Heart left ventricle (tissue), 16 donors: ENCODE measurements at regions not wholly inside any gene's neighbourhood (a gene's known extent, or its start where the extent isn't known, plus 50 kb on each side); places are given as distances from the start of the nearest gene placed in this dataset.

ENCODE experiments used
- ATAC-seq, 4 donors: fragments of 200-7000 bp; cut with Tn5 transposase; one replicate each; pipeline ENCODE4 v1.9.1; 2020 to 2022; ENCODE audit warnings: moderate library complexity in 4 of 4, mild to moderate bottlenecking in 3 of 4, moderate number of reproducible peaks in 1 of 4
- DNase-seq, 5 donors: peaks; one replicate each; pipeline ENCODE4 v3.0.0-alpha.2; 2020
- H3K27ac ChIP-seq, 12 donors: fragments of 200-600 bp; sonication (generic) in 4 of 12; one replicate each; pipeline versions ENCODE4 v1.5.0 to v1.8.0; 2016 to 2022; ENCODE audit warnings: mild to moderate bottlenecking in 2 of 12
- H3K27me3 ChIP-seq, 9 donors: fragments of 200-600 bp; sonication (generic) in 2 of 9; one replicate each; pipeline versions ENCODE4 v1.5.1 to v1.8.0; 2016 to 2022; ENCODE audit warnings: mild to moderate bottlenecking in 3 of 9
- H3K36me3 ChIP-seq, 9 donors: fragments of 200-600 bp; sonication (generic) in 2 of 9; one replicate each; pipeline versions ENCODE4 v1.5.0 to v1.8.0; 2018 to 2022; ENCODE audit warnings: mild to moderate bottlenecking in 2 of 9
- H3K4me1 ChIP-seq, 12 donors: fragments of 200-600 bp; sonication (generic) in 4 of 12; one replicate each; pipeline versions ENCODE4 v1.5.0 to v1.8.0; 2016 to 2022; ENCODE audit warnings: mild to moderate bottlenecking in 3 of 12
- H3K4me3 ChIP-seq, 12 donors: fragments of 200-600 bp; sonication (generic) in 4 of 12; one replicate each; pipeline versions ENCODE4 v1.5.0 to v1.8.0; 2017 to 2022; ENCODE audit warnings: mild to moderate bottlenecking in 9 of 12, moderate library complexity in 4 of 12
- H3K9me3 ChIP-seq, 12 donors: fragments of 200-600 bp; sonication (generic) in 4 of 12; one replicate each; pipeline versions ENCODE4 v1.5.0 to v1.8.0; 2016 to 2022; ENCODE audit warnings: mild to moderate bottlenecking in 1 of 12
- POLR2A ChIP-seq, 2 donors: fragments of 450-650 bp; IDR thresholded peaks; one replicate each; pipeline ENCODE4 v1.6.1; 2017; ENCODE audit warnings: antibody characterized with exemption in 2 of 2, mild to moderate bottlenecking in 2 of 2, moderate library complexity in 2 of 2
- WGBS, 4 donors: extraction: QIAGEN DNeasy Blood & Tissue Kit in 2 of 4; methylation state at CpG; one replicate each; pipeline versions ENCODE4 v1.1.5 to v1.1.7; 2013 to 2018; 5-methylcytosine and 5-hydroxymethylcytosine counted together
- intact Hi-C, 10 donors: fragments of 100-400 bp; cut with DNase I; formaldehyde crosslinking; loops; one replicate each; pipeline versions ENCODE4 v1.11.1 to v1.14.2; 2022
- TF ChIP-seq, protein P1 (sequence below), 12 donors: fragments of 200-600 bp; sonication (generic) in 4 of 12; IDR thresholded peaks; one replicate each; pipeline versions ENCODE4 v1.5.0 to v1.8.0; 2018 to 2022; ENCODE audit warnings: antibody characterized with exemption in 12 of 12, mild to moderate bottlenecking in 5 of 12
- donor health status: ischemic (EF 13 %, LVEDD 7.1; RV severe dilation, severe dysfunction).
- donor health status: healthy with polysubstance abuse.
- donor health status: DM: no; HTN: yes; CAD: no.
- donor health status: DM: no; HTN: no; CAD: no.
- donor health status: ischemic (EF 25% LVEDD 6.9; RV normal size, moderate dysfunction).
- donor health status: ischemic (EF 25% LVEDD 5.7; RV mildly dilated, moderate dysfunction).
- donor health status: healthy.
- donor health status: DM: yes; HTN: yes; CAD: no.
- donor health status: ischemic (EF 35%, LVEDD 5.7; RV mildly dilated, moderate dysfunction).
- donor health status: nonischemic (EF 11% LVEDD 7.7; RV severe dilation, severe dysfunction).
- donor health status: DM: yes; HTN: yes; CAD: no.
- donor health status: PGD.
- donor health status: ischemic (EF 29% LVEDD 5.4; RV normal size, mild dysfunction).
- donor health status: nonischemic (EF 23%, LVEDD 6.1; RV moderate dilation, normal function).

DNA sequence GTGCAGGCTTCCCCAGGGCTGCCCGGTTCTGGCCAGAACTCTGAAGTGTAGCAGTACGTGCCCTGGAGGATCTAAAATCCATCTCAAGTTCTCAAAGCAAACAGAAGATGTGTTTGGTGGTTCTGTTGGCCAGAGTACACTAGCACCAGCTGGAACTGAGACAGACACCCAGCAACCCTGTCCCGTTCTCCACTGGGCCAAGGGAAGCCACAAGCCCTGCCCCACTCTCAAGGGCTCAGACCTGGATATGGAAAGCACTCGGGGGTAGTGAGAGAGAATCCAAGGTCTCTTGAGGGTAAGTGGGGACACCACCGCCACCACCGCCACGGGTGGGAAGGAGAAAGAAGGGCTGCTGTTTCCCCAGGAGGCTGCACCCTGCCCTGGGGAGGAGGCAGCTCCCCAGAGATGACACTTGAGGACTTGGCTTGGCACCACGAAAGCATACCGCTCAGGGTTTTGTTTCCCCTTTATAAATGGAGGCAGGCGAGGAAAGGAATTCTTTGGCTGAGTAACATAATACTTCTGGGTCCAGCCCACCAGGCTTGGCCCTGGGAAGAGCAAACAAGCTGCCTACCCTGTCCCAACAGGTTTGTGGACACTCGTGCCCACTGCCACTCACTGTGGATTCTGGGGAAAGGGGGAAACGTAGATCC lies 56.1 kb upstream of the POU2AF1 start:
- Histone ChIP-seq H3K4me3 (no peak overlapping the region), H3K36me3 (no peaks in the 10 kb centered on the region), H3K4me1 (peaks cover 0 to 6% (median 0%) of the 10 kb centered on the region in 12 donors), H3K27me3 (peaks cover 0 to 11% (median 0%) of the 10 kb centered on the region in 9 donors), H3K9me3 (no peaks in the 10 kb centered on the region), H3K27ac (peak overlapping the region in 1 of 12 donors; percentile 41)
- ATAC-seq (no peak), DNase-seq (peak in 1 of 5 donors; percentile 46)
- intact Hi-C loops, result loop anchor here in 1 of 10 donors (5.0 kb wide), 1 partner anchor 988 kb away; no protein-coding TSS in a partner anchor
- no peak for TF ChIP-seq POLR2A (IDR thresholded peaks at IDR 0.05)
- TF ChIP-seq, protein P1, sequence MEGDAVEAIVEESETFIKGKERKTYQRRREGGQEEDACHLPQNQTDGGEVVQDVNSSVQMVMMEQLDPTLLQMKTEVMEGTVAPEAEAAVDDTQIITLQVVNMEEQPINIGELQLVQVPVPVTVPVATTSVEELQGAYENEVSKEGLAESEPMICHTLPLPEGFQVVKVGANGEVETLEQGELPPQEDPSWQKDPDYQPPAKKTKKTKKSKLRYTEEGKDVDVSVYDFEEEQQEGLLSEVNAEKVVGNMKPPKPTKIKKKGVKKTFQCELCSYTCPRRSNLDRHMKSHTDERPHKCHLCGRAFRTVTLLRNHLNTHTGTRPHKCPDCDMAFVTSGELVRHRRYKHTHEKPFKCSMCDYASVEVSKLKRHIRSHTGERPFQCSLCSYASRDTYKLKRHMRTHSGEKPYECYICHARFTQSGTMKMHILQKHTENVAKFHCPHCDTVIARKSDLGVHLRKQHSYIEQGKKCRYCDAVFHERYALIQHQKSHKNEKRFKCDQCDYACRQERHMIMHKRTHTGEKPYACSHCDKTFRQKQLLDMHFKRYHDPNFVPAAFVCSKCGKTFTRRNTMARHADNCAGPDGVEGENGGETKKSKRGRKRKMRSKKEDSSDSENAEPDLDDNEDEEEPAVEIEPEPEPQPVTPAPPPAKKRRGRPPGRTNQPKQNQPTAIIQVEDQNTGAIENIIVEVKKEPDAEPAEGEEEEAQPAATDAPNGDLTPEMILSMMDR (IDR thresholded peaks at IDR 0.05), result no peak
- WGBS, 4 donors, result 87 to 92% (median 91%) methylated on average over 7 to 12 of the region's 12 CpGs

DNA sequence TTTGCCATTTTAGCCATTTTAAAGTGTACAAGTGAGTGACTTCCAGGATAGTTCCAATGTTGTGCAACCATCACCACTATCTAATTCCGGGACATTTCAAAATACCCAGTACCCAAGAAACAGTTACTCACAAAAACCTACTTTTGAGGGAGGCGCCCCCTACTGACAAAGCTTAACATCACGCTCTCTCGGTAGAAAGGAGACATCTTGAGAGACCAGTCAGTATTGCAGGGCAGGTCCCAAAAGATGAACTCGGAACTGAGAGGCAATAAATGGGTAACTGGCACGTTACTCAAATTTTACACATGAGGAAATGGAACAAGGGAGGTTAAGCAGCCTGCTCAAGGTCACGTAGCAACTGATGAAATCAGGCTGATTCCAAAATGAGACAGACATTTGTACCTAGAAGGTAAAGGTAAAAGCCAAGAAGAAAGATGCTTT lies 50.0 kb upstream of the POU2AF1 start:
- peak in 2 of 4 donors; percentile 38 to 61 for ATAC-seq

More for the DNA sequence above, 50.0 kb upstream of the POU2AF1 start:
- Histone ChIP-seq H3K27me3 (peaks cover 0 to 11% (median 0%) of the 10 kb centered on the region in 9 donors), H3K4me1 (no peaks in the 10 kb centered on the region), H3K4me3 (no peak overlapping the region), H3K36me3 (no peaks in the 10 kb centered on the region), H3K9me3 (no peaks in the 10 kb centered on the region), H3K27ac (no peak overlapping the region)
- intact Hi-C loops, result no loop called here
- TF ChIP-seq, protein P1 (IDR thresholded peaks at IDR 0.05), result peak; percentile 27 to 62 (median 52)
- TF ChIP-seq POLR2A (IDR thresholded peaks at IDR 0.05), result no peak
- peak in 2 of 5 donors; percentile 12 to 42 for DNase-seq
- 50 to 56% (median 54%) methylated on average over 7 of the region's 7 CpGs for WGBS, 4 donors
